Neural cell (in vitro differentiated cells): ENCODE measurements at regions not wholly inside any gene's neighbourhood (a gene's known extent, or its start where the extent isn't known, plus 50 kb on each side); places are given as distances from the start of the nearest gene placed in this dataset.

ENCODE experiments used
- H2AFZ ChIP-seq: fragments of 200-600, 300-800 bp; sonication (generic), shearing (Covaris generic); 2 replicates; pipeline ENCODE4 v1.6.0; 2014; ENCODE audit warnings: low read depth, mild to moderate bottlenecking, antibody characterized with exemption, low read length, moderate library complexity
- H3F3A ChIP-seq: fragments of 200-600 bp; shearing (Covaris generic); 2 replicates; pipeline ENCODE4 v1.6.1; 2016; ENCODE audit warnings: mild to moderate bottlenecking, moderate library complexity, mixed read lengths, antibody characterized with exemption, low read length; ENCODE audit not compliant: insufficient read depth, poor library complexity, severe bottlenecking
- H3K27ac ChIP-seq: fragments of 200-600, 300-800 bp; sonication (generic), shearing (Covaris generic); 2 replicates; pipeline ENCODE4 v1.5.1; 2014; ENCODE audit warnings: mild to moderate bottlenecking, low read length, moderate library complexity
- H3K27me3 ChIP-seq: fragments of 300-800, 200-600 bp; sonication (generic), shearing (Covaris generic); 2 replicates; pipeline ENCODE4 v1.6.0; 2014; ENCODE audit warnings: mild to moderate bottlenecking, low read depth, low read length, moderate library complexity; ENCODE audit not compliant: insufficient read depth
- H3K36me3 ChIP-seq: fragments of 300-800, 200-600 bp; sonication (generic), shearing (Covaris generic); 2 replicates; pipeline ENCODE4 v1.5.1; 2014; ENCODE audit warnings: mild to moderate bottlenecking, antibody characterized with exemption, low read length, moderate library complexity; ENCODE audit not compliant: insufficient read depth
- H3K4me2 ChIP-seq: fragments of 300-800, 200-600 bp; sonication (generic), shearing (Covaris generic); 2 replicates; pipeline ENCODE4 v1.6.0; 2014; ENCODE audit warnings: mild to moderate bottlenecking, low read length
- H3K4me3 ChIP-seq: fragments of 300-800, 200-600 bp; sonication (generic), shearing (Covaris generic); 2 replicates; pipeline ENCODE4 v1.5.1; 2014; ENCODE audit warnings: mild to moderate bottlenecking, low read length, moderate library complexity
- H3K79me2 ChIP-seq: fragments of 200-600 bp; shearing (Covaris generic); replicated peaks from 2 replicates; pipeline ENCODE4 v1.6.0; 2014; ENCODE audit warnings: mild to moderate bottlenecking, low read length, moderate library complexity; ENCODE audit not compliant: insufficient read depth
- H3K9ac ChIP-seq: fragments of 300-800, 200-600 bp; sonication (generic), shearing (Covaris generic); 2 replicates; pipeline ENCODE4 v1.6.1; 2016; ENCODE audit warnings: mild to moderate bottlenecking, low read length, mixed read lengths
- H3K9me2 ChIP-seq: fragments of 200-600 bp; shearing (Covaris generic); 2 replicates; pipeline ENCODE4 v1.6.1; 2016; ENCODE audit warnings: mild to moderate bottlenecking, low read length, mixed read lengths; ENCODE audit not compliant: insufficient read depth
- H3K9me3 ChIP-seq: fragments of 200-600, 300-800 bp; sonication (generic), shearing (Covaris generic); 2 replicates; pipeline ENCODE4 v1.6.1; 2016; ENCODE audit warnings: mild to moderate bottlenecking, mixed run types, low read length, moderate library complexity, mixed read lengths
- H4K20me1 ChIP-seq: fragments of 200-600 bp; shearing (Covaris generic); 2 replicates; pipeline ENCODE4 v1.6.1; 2016; ENCODE audit warnings: mild to moderate bottlenecking, mixed run types; ENCODE audit not compliant: insufficient read depth
- CTCF ChIP-seq: fragments of 450-650 bp; IDR thresholded peaks from 2 replicates; pipeline ENCODE4 v1.5.1; 2014; ENCODE audit warnings: antibody characterized with exemption, mild to moderate bottlenecking, moderate library complexity; ENCODE audit not compliant: poor library complexity, severe bottlenecking
- EP300 ChIP-seq: fragments of 450-650 bp; conservative IDR thresholded peaks from 2 replicates; pipeline ENCODE4 v1.6.1; 2014; ENCODE audit warnings: antibody characterized with exemption, mild to moderate bottlenecking, moderate library complexity; ENCODE audit not compliant: poor library complexity, severe bottlenecking
- EZH2 ChIP-seq: fragments of 200-600, 300-800 bp; shearing (Covaris generic), sonication (generic); IDR thresholded peaks from 2 replicates; pipeline ENCODE4 v1.6.1; 2014; ENCODE audit warnings: antibody characterized with exemption, low read length, borderline replicate concordance, mild to moderate bottlenecking; ENCODE audit not compliant: insufficient read depth, poor library complexity, severe bottlenecking
- MXI1 ChIP-seq: fragments of 450-650 bp; conservative IDR thresholded peaks from 2 replicates; pipeline ENCODE4 v1.6.1; 2014; ENCODE audit warnings: antibody characterized with exemption, mild to moderate bottlenecking; ENCODE audit not compliant: poor library complexity, severe bottlenecking
- POLR2AphosphoS5 ChIP-seq: IDR thresholded peaks from 2 replicates; pipeline ENCODE4 v1.6.1; 2012
- RAD21 ChIP-seq: fragments of 450-650 bp; conservative IDR thresholded peaks from 2 replicates; pipeline ENCODE4 v1.6.1; 2014; ENCODE audit warnings: antibody characterized with exemption, mild to moderate bottlenecking, moderate library complexity
- REST ChIP-seq: IDR thresholded peaks from 2 replicates; pipeline ENCODE4 v1.6.1; 2012; ENCODE audit warnings: borderline replicate concordance
- SMC3 ChIP-seq: fragments of 450-650 bp; conservative IDR thresholded peaks from 2 replicates; pipeline ENCODE4 v1.6.1; 2014; ENCODE audit warnings: antibody characterized with exemption, mild to moderate bottlenecking, moderate library complexity; ENCODE audit not compliant: poor library complexity
- TAF1 ChIP-seq: IDR thresholded peaks from 2 replicates; pipeline ENCODE4 v1.6.1; 2012; ENCODE audit warnings: low read depth

DNA sequence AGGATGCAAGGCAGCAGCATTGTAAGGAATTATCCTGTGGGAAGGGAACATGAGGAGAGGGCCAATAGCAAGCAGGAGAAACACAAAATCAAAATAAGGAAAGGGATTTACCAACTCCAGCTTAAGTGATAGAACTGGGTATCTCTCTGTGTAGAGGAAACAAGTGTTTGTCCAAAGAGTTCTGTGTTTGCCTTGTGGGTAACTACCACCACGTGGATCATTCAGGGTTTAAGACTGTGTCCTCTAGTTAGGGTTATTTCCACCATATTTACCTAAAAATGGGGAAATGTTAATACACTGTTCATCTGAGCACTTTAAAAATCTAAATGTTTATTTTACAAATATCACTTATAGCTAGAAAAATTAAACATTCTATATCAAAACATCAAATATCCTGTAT lies 283.3 kb downstream of the EIPR1 start:
- H3K36me3 ChIP-seq = no peaks in the 10 kb centered on the region
- H3K79me2 ChIP-seq = no peaks in the 10 kb centered on the region
- no peak overlapping the region for H3K4me3 ChIP-seq
- H3K4me2 ChIP-seq = no peak overlapping the region
- no peaks in the 10 kb centered on the region for H3F3A ChIP-seq
- no peak overlapping the region for H3K9ac ChIP-seq
- no peaks in the 10 kb centered on the region for H3K9me2 ChIP-seq
- no peak overlapping the region for H2AFZ ChIP-seq
- no peaks in the 10 kb centered on the region for H3K9me3 ChIP-seq
- no peaks in the 10 kb centered on the region for H3K27me3 ChIP-seq
- H3K27ac ChIP-seq = no peak overlapping the region
- no peaks in the 10 kb centered on the region for H4K20me1 ChIP-seq
- TF ChIP-seq POLR2AphosphoS5 = no peak
- no peak for TF ChIP-seq RAD21
- no peak for TF ChIP-seq SMC3
- TF ChIP-seq EZH2 = no peak
- TF ChIP-seq TAF1 = no peak
- no peak for TF ChIP-seq EP300
- TF ChIP-seq MXI1 = no peak

DNA sequence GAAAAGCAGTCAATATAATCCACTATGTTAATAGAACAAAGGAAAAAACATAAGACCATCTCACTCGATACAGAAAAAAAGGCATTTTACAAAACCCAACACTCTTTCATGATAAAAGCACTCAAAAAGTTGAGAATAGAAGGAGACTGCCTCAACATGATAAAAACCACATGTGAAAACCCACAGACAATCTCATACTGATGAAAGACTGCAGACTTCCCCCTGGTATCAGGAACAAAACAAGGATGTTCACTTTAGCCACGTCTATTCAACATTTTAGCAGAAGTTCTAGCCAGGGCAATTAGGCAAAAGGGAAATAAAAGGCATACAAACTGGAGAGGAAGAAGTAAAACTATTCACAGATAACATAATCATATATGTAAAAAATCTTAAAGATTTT lies 285.9 kb downstream of the EIPR1 start:
- Histone ChIP-seq H3K79me2 (no peaks in the 10 kb centered on the region), H3K9ac (no peak overlapping the region), H2AFZ (no peak overlapping the region), H3K9me3 (no peaks in the 10 kb centered on the region), H3K4me3 (no peak overlapping the region), H3K27ac (no peak overlapping the region), H4K20me1 (no peaks in the 10 kb centered on the region), H3K9me2 (no peaks in the 10 kb centered on the region), H3K36me3 (no peaks in the 10 kb centered on the region), H3K27me3 (no peaks in the 10 kb centered on the region), H3K4me2 (no peak overlapping the region), H3F3A (no peaks in the 10 kb centered on the region)
- TF ChIP-seq SMC3 (no peak), MXI1 (no peak), POLR2AphosphoS5 (no peak), REST (no peak), CTCF (no peak), EZH2 (no peak), TAF1 (no peak), EP300 (no peak), RAD21 (no peak)

DNA sequence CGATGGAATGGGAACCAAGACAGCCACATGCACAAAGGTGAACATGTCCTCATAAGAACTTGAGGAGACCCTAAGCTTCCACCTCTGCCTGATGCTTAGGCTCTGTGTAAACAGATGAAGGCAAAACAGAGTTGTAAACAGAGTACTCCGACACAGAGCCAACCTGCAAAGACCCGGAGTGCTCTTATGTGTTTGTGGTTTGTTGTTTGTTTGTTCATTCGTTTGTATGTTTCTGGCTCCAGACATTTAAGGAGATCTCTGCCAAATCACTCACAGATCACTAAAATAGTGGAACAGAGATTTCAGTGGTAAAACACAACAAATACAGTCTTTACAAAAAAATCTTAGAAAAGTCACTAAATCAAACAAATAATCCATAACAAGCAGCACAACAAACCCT lies 294.9 kb downstream of the EIPR1 start:
- Histone ChIP-seq H3K9me2 (no peaks in the 10 kb centered on the region), H3K4me3 (no peak overlapping the region), H3K9me3 (no peaks in the 10 kb centered on the region), H3F3A (no peaks in the 10 kb centered on the region), H3K36me3 (no peaks in the 10 kb centered on the region), H3K9ac (no peak overlapping the region), H3K27me3 (no peaks in the 10 kb centered on the region), H3K79me2 (no peaks in the 10 kb centered on the region), H3K4me2 (no peak overlapping the region), H3K27ac (no peak overlapping the region), H2AFZ (no peak overlapping the region), H4K20me1 (no peaks in the 10 kb centered on the region)
- TF ChIP-seq SMC3 = no peak
- no peak for TF ChIP-seq TAF1
- no peak for TF ChIP-seq POLR2AphosphoS5
- TF ChIP-seq REST = no peak
- TF ChIP-seq CTCF = no peak
